T-cell (primary cell): ENCODE measurements at regions not wholly inside any gene's neighbourhood (a gene's known extent, or its start where the extent isn't known, plus 50 kb on each side); places are given as distances from the start of the nearest gene placed in this dataset.
A peak's percentile ranks its signal among the peaks of the same experiment; 100 is the strongest.

Experiments used
- ATAC-seq, 4 experiments: fragments of 200-7000 bp in 3 of 4; fragments of 150-1000 bp in 1 of 4; cut with Tn5 transposase; replicated peaks in 1 of 4; 1 replicate in 3 of 4; 2 replicates in 1 of 4; pipeline ENCODE4 v1.10.0; 2021; ENCODE audit warnings: moderate library complexity in 3 of 4, mild to moderate bottlenecking in 2 of 4, moderate number of reproducible peaks in 1 of 4
- CTCF ChIA-PET, 2 donors: fragments of 300-600 bp; sonication (Branson Sonifier 250); formaldehyde crosslinking; loops; one replicate each; lab custom pipeline; 2022; ENCODE audit warnings: antibody characterized with exemption in 2 of 2; lab: Charles Lee
- POLR2A ChIA-PET, 2 donors: fragments of 300-600 bp; sonication (Branson Sonifier 250); formaldehyde crosslinking; loops; one replicate each; lab custom pipeline; 2022; ENCODE audit warnings: antibody characterized with exemption in 2 of 2; lab: Charles Lee
- DNase-seq, 35 experiments: peaks; one replicate each; pipeline versions ENCODE4 v3.0.0 to v3.0.0-alpha.2; 2013 to 2023
- H3K27ac ChIP-seq: one replicate; pipeline ENCODE4 v1.5.1; 2013; ENCODE audit warnings: low read length
- H3K27me3 ChIP-seq, 2 experiments: replicated peaks in 1 of 2; 1 replicate in 1 of 2; 2 replicates in 1 of 2; pipeline versions ENCODE4 v1.6.1 to v1.7.0; 2013; ENCODE audit warnings: low read length in 1 of 2, mixed read lengths in 1 of 2; ENCODE audit not compliant: control insufficient read depth in 2 of 2, insufficient read depth in 2 of 2; ENCODE audit errors: extremely low read depth in 1 of 2
- H3K36me3 ChIP-seq, 2 donors: 1 replicate in 1 of 2; 2 replicates in 1 of 2; pipeline versions ENCODE4 v1.6.1 to v1.7.0; 2013; ENCODE audit warnings: low read length in 1 of 2; ENCODE audit not compliant: control insufficient read depth in 2 of 2, insufficient read depth in 1 of 2; ENCODE audit errors: extremely low read depth in 1 of 2
- H3K4me1 ChIP-seq, 2 experiments: 1 replicate in 1 of 2; 2 replicates in 1 of 2; pipeline versions ENCODE4 v1.6.1 to v1.7.0; 2013; ENCODE audit warnings: low read length in 2 of 2, mixed read lengths in 1 of 2; ENCODE audit not compliant: insufficient read depth in 2 of 2, control insufficient read depth in 1 of 2; ENCODE audit errors: extremely low read depth in 1 of 2
- H3K4me3 ChIP-seq, 2 donors: 1 replicate in 1 of 2; 2 replicates in 1 of 2; pipeline versions ENCODE4 v1.5.1 to v1.7.0; 2013; ENCODE audit warnings: mild to moderate bottlenecking in 2 of 2, low read length in 1 of 2, moderate library complexity in 1 of 2; ENCODE audit not compliant: control insufficient read depth in 1 of 2; ENCODE audit errors: extremely low read depth in 1 of 2
- H3K9me3 ChIP-seq: 2 replicates; pipeline ENCODE4 v1.7.0; 2013
- H3K27ac Mint-ChIP-seq, 2 donors: one replicate each; pipeline ENCODE4 v1.8.0; 2020 to 2021; ENCODE audit warnings: mild to moderate bottlenecking in 2 of 2, mixed read lengths in 2 of 2
- H3K27me3 Mint-ChIP-seq, 2 donors: one replicate each; pipeline ENCODE4 v1.8.0; 2021 to 2022; ENCODE audit warnings: mixed read lengths in 2 of 2
- H3K36me3 Mint-ChIP-seq: one replicate; pipeline ENCODE4 v1.8.0; 2021; ENCODE audit warnings: mixed read lengths
- H3K4me1 Mint-ChIP-seq, 3 donors: one replicate each; pipeline ENCODE4 v1.8.0; 2020 to 2022; ENCODE audit warnings: mixed read lengths in 3 of 3, mild to moderate bottlenecking in 1 of 3
- H3K4me3 Mint-ChIP-seq, 3 donors: one replicate each; pipeline ENCODE4 v1.8.0; 2020 to 2022; ENCODE audit warnings: mild to moderate bottlenecking in 3 of 3, mixed read lengths in 3 of 3, moderate library complexity in 3 of 3
- H3K9me3 Mint-ChIP-seq, 3 donors: one replicate each; pipeline ENCODE4 v1.8.0; 2020 to 2022; ENCODE audit warnings: mixed read lengths in 3 of 3
- WGBS: methylation state at CpG from one replicate; pipeline ENCODE4 v1.1.5; 2013; ENCODE audit warnings: missing lambda C conversion rate; ENCODE audit not compliant: insufficient coverage; 5-methylcytosine and 5-hydroxymethylcytosine counted together

GRCh38 chr4:163613383-163613782 lies 118.9 kb downstream of the TMA16 start:
- DNase-seq (no peak), ATAC-seq (no peak)
- Mint-ChIP-seq H3K9me3 (peaks cover 0 to 3% (median 0%) of the 10 kb centered on the region in 3 donors), H3K27ac (no peak overlapping the region), H3K4me1 (peaks cover 0 to 13% (median 6%) of the 10 kb centered on the region in 3 donors), H3K4me3 (peak overlapping the region in 1 of 3 donors; percentile 14), H3K27me3 (peaks cover 6 to 16% of the 10 kb centered on the region in 2 donors), H3K36me3 (no peaks in the 10 kb centered on the region)
- no CpG with 5 or more reads among the region's 3 CpGs for WGBS
- Histone ChIP-seq H3K9me3 (no peaks in the 10 kb centered on the region), H3K4me1 (no peaks in the 10 kb centered on the region), H3K27ac (no peak overlapping the region), H3K4me3 (no peak overlapping the region), H3K27me3 (no peaks in the 10 kb centered on the region), H3K36me3 (no peaks in the 10 kb centered on the region)
- CTCF ChIA-PET: no interaction called here
- POLR2A ChIA-PET: no interaction called here

- H3K9me3 Mint-ChIP-seq: peaks cover 0 to 3% (median 0%) of the 10 kb centered on the region in 3 donors
- no peak for ATAC-seq
- no peaks in the 10 kb centered on the region for H3K27me3 ChIP-seq
- DNase-seq: no peak
- no peaks in the 10 kb centered on the region for H3K36me3 ChIP-seq
- H3K9me3 ChIP-seq: no peaks in the 10 kb centered on the region
- H3K4me3 ChIP-seq: no peak overlapping the region
- WGBS: 88% methylated on average over 2 of the region's 3 CpGs
- ChIA-PET CTCF (no interaction called here), POLR2A (no interaction called here)
- H3K27ac Mint-ChIP-seq: no peak overlapping the region
- no peaks in the 10 kb centered on the region for H3K36me3 Mint-ChIP-seq
- no peak overlapping the region for H3K27ac ChIP-seq
- no peak overlapping the region for H3K4me3 Mint-ChIP-seq
- peaks cover 6 to 21% of the 10 kb centered on the region in 2 donors for H3K27me3 Mint-ChIP-seq
- H3K4me1 Mint-ChIP-seq: peaks cover 0 to 3% (median 0%) of the 10 kb centered on the region in 3 donors
- H3K4me1 ChIP-seq: no peaks in the 10 kb centered on the region
These were observed 120.4 kb downstream of the TMA16 start for GRCh38 chr4:163614866-163615265.

GRCh38 chr4:163618845-163619244 lies 124.4 kb downstream of the TMA16 start:
- Mint-ChIP-seq H3K27me3 (peaks cover 2 to 9% of the 10 kb centered on the region in 2 donors), H3K9me3 (peaks cover 0 to 3% (median 0%) of the 10 kb centered on the region in 3 donors), H3K4me1 (peaks cover 21 to 25% (median 23%) of the 10 kb centered on the region in 3 donors), H3K4me3 (no peak overlapping the region), H3K27ac (no peak overlapping the region), H3K36me3 (no peaks in the 10 kb centered on the region)
- POLR2A ChIA-PET: no interaction called here
- ATAC-seq (no peak), DNase-seq (no peak)
- H3K4me1 ChIP-seq: peaks cover 0 to 2% of the 10 kb centered on the region in 2 experiments
- no peak overlapping the region for H3K4me3 ChIP-seq
- H3K9me3 ChIP-seq: no peaks in the 10 kb centered on the region
- no peaks in the 10 kb centered on the region for H3K27me3 ChIP-seq
- CTCF ChIA-PET: no interaction called here
- WGBS: 70% methylated on average over 4 of the region's 4 CpGs
- H3K27ac ChIP-seq: no peak overlapping the region
- no peaks in the 10 kb centered on the region for H3K36me3 ChIP-seq

- H3K4me1 Mint-ChIP-seq: peaks cover 40 to 44% (median 42%) of the 10 kb centered on the region in 3 donors
- no peaks in the 10 kb centered on the region for H3K9me3 ChIP-seq
- H3K4me3 ChIP-seq: no peak overlapping the region
- CTCF ChIA-PET: no interaction called here
- H3K36me3 Mint-ChIP-seq: no peaks in the 10 kb centered on the region
- H3K27ac ChIP-seq: no peak overlapping the region
- ATAC-seq (no peak), DNase-seq (no peak)
- H3K4me1 ChIP-seq: peaks cover 7 to 9% of the 10 kb centered on the region in 2 experiments
- H3K9me3 Mint-ChIP-seq: no peaks in the 10 kb centered on the region
- no peak overlapping the region for H3K4me3 Mint-ChIP-seq
- H3K27me3 ChIP-seq: no peaks in the 10 kb centered on the region
- peaks cover 0 to 5% of the 10 kb centered on the region in 2 donors for H3K27me3 Mint-ChIP-seq
- no peaks in the 10 kb centered on the region for H3K36me3 ChIP-seq
- POLR2A ChIA-PET: no interaction called here
- no CpG with 5 or more reads among the region's 2 CpGs for WGBS
- no peak overlapping the region for H3K27ac Mint-ChIP-seq
These were observed 126.2 kb downstream of the TMA16 start for GRCh38 chr4:163620738-163621137.

GRCh38 chr4:163621821-163622220 lies 127.3 kb downstream of the TMA16 start:
- Histone ChIP-seq H3K36me3 (no peaks in the 10 kb centered on the region), H3K27me3 (no peaks in the 10 kb centered on the region), H3K27ac (no peak overlapping the region), H3K9me3 (no peaks in the 10 kb centered on the region), H3K4me1 (peaks cover 7 to 9% of the 10 kb centered on the region in 2 experiments), H3K4me3 (no peak overlapping the region)
- Mint-ChIP-seq H3K9me3 (no peaks in the 10 kb centered on the region), H3K36me3 (no peaks in the 10 kb centered on the region), H3K27ac (no peak overlapping the region), H3K27me3 (peaks cover 0 to 5% of the 10 kb centered on the region in 2 donors), H3K4me1 (peaks cover 43 to 46% (median 44%) of the 10 kb centered on the region in 3 donors), H3K4me3 (no peak overlapping the region)
- ATAC-seq: no peak
- DNase-seq: no peak
- WGBS: 80% methylated on average over 1 of the region's 2 CpGs
- CTCF ChIA-PET: interaction anchor here in 1 of 2 donors (0.6 kb wide), 1 partner anchor 1118 kb away, joined by 4 read pairs; no protein-coding TSS in a partner anchor
- POLR2A ChIA-PET: no interaction called here

GRCh38 chr4:163622379-163623035 lies 128.0 kb downstream of the TMA16 start:
- Mint-ChIP-seq H3K27ac (no peak overlapping the region), H3K9me3 (no peaks in the 10 kb centered on the region), H3K36me3 (no peaks in the 10 kb centered on the region), H3K27me3 (peaks cover 0 to 5% of the 10 kb centered on the region in 2 donors), H3K4me1 (peaks cover 43 to 48% (median 44%) of the 10 kb centered on the region in 3 donors), H3K4me3 (no peak overlapping the region)
- DNase-seq (no peak), ATAC-seq (no peak)
- no peak overlapping the region for H3K27ac ChIP-seq
- CTCF ChIA-PET: interaction anchor here in 1 of 2 donors (0.6 kb wide), 1 partner anchor 1117 kb away, joined by 4 read pairs; no protein-coding TSS in a partner anchor
- H3K27me3 ChIP-seq: no peaks in the 10 kb centered on the region
- H3K4me1 ChIP-seq: peaks cover 7 to 9% of the 10 kb centered on the region in 2 experiments
- POLR2A ChIA-PET: no interaction called here
- no peaks in the 10 kb centered on the region for H3K9me3 ChIP-seq
- WGBS: 81% methylated on average over 3 of the region's 5 CpGs
- H3K4me3 ChIP-seq: no peak overlapping the region
- H3K36me3 ChIP-seq: no peaks in the 10 kb centered on the region
